ENCODE measurements at regions not wholly inside any gene's neighbourhood (a gene's known extent, or its start where the extent isn't known, plus 50 kb on each side); places are given as distances from the start of the nearest gene placed in this dataset.

GRCh38 chr7:149683181-149683580 lies 90.2 kb downstream of the ZNF467 start:
- no peak for TF ChIP-seq CTCF (conservative IDR thresholded peaks at IDR 0.05; ENCODE audit: low read length)
- no peak for TF ChIP-seq EZH2phosphoT487 (IDR thresholded peaks at IDR 0.05; ENCODE audit: borderline replicate concordance)
